ENCODE measurements at regions not wholly inside any gene's neighbourhood (a gene's known extent, or its start where the extent isn't known, plus 50 kb on each side); places are given as distances from the start of the nearest gene placed in this dataset.

DNA sequence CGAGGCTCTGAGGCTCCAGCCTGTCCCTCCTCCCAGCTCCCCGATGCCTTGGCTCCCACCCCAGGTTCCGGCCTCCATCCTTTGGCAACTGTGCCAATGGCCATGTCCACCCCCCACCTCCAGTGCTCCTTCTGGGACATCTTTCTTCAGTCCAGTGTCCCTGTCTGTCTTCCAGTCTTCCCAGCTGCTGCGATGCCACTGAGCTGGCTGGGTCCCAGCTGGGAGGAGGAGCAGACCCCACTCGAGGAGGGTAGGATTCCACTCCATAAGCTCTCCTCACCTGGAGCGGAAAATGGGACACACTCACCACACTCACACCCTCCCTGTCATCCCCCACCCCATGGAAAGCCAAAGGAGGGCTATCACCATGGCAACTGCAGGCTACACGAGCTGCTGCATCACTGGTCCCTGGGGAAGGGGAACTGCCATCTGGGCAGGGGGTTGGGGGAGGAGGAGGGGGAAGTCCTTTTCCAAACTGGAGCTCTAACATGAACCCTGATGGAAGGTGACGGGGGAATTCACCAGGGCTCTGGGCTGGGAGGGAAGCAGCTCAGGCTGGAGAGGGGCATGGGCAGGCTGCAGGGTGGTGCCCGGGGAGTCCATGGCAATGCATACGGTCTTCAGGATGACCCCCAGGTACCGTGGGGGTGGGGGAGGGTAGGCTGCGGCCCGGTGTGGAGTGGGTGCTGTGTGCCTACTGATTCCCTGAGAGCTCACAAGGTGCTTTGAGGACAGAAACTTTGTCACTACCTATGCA, 94.3 kb downstream of the LRRC74A start:
- no peak for TF ChIP-seq POLR2AphosphoS5 (IDR thresholded peaks at IDR 0.05)
- no peak for TF ChIP-seq POLR2A (IDR thresholded peaks at IDR 0.05)
- TF ChIP-seq EP300 (IDR thresholded peaks at IDR 0.05), result no peak
- TF ChIP-seq, protein P1, sequence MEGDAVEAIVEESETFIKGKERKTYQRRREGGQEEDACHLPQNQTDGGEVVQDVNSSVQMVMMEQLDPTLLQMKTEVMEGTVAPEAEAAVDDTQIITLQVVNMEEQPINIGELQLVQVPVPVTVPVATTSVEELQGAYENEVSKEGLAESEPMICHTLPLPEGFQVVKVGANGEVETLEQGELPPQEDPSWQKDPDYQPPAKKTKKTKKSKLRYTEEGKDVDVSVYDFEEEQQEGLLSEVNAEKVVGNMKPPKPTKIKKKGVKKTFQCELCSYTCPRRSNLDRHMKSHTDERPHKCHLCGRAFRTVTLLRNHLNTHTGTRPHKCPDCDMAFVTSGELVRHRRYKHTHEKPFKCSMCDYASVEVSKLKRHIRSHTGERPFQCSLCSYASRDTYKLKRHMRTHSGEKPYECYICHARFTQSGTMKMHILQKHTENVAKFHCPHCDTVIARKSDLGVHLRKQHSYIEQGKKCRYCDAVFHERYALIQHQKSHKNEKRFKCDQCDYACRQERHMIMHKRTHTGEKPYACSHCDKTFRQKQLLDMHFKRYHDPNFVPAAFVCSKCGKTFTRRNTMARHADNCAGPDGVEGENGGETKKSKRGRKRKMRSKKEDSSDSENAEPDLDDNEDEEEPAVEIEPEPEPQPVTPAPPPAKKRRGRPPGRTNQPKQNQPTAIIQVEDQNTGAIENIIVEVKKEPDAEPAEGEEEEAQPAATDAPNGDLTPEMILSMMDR (IDR thresholded peaks at IDR 0.05), result no peak
- intact Hi-C loops (cut with DNase I), result no loop called here
- Histone ChIP-seq H3K4me1 (peaks cover 0 to 53% (median 51%) of the 10 kb centered on the region in 4 donors), H3K36me3 (no peaks in the 10 kb centered on the region), H3K27ac (peak overlapping the region; percentile 91 to 95 (median 92)), H3K9me3 (no peaks in the 10 kb centered on the region), H3K27me3 (no peaks in the 10 kb centered on the region), H3K4me3 (no peak overlapping the region)
- DNase-seq, result peak; percentile 73
- 56 to 59% methylated on average over 13 of the region's 13 CpGs for WGBS, 2 donors

DNA sequence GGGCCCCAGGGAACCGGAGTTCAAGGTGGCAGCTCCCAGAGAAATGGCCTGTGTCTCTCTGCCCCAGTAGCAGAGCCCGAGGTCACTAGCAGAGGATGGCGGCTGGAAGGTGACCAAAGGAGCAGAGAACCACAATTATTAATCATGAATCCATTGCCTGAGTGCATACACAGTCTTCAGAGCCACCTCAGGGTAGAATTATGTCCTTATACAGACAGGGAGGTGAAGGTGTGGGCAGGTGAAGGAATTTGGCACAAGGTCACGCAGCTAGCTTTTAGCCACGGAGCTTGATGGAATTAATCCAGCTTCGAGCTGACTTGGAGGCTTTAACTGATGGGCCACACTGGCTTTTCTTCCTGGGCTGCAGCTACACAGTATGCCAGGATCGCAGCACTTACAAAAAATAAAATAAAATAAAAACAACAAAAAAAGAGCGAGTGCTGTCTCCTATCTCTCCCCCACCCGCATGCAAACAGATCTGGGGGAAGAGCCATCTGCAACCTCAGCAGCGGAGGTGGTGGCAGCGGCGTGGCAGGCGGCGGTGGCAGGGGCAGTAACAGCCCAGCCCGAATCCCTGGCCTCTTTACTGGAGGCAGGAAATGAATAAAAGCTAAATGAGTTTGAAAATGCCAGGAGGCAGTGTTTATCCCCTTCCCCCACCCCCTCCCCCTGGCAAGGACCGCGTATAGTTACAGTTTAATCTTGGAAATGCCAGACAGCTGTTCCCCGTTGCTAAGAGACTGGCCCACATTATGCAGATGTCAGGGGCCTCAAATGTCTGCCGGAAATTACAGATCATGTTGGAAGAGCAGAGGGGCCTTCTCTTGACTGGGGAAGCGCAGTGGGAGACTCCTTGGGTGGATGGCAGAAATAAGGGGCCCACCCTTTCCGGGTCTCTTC, 93.5 kb downstream of the LRRC74A start:
- TF ChIP-seq POLR2A (IDR thresholded peaks at IDR 0.05) (peak in 1 of 2 donors; percentile 2), POLR2AphosphoS5 (IDR thresholded peaks at IDR 0.05) (peak in 1 of 4 donors; percentile 5)
- TF ChIP-seq, protein P1 (IDR thresholded peaks at IDR 0.05), result no peak
- DNase-seq, result no peak
- Histone ChIP-seq H3K27me3 (no peaks in the 10 kb centered on the region), H3K4me3 (peak overlapping the region in 2 of 4 donors; percentile 2 to 9), H3K27ac (peak overlapping the region; percentile 91 to 95 (median 92)), H3K4me1 (peaks cover 0 to 56% (median 53%) of the 10 kb centered on the region in 4 donors), H3K36me3 (no peaks in the 10 kb centered on the region), H3K9me3 (no peaks in the 10 kb centered on the region)
- intact Hi-C loops (cut with DNase I), result loop anchor here (1.0 to 2.0 kb wide), 2 partner anchors 37 to 109 kb away; partner anchors contain the start of gene IRF2BPL
- WGBS, 2 donors, result 9 to 17% methylated on average over 21 of the region's 21 CpGs

Small RNAs in the stretch of these regions (small RNA-seq; reads per million reads assigned to genes)
- gene RN7SL356P, result 0 reads per million in 3 donors
